WI38 (cell line): ENCODE measurements at regions not wholly inside any gene's neighbourhood (a gene's known extent, or its start where the extent isn't known, plus 50 kb on each side); places are given as distances from the start of the nearest gene placed in this dataset.

Source experiments
- H3K4me3 ChIP-seq: 2 replicates; pipeline ENCODE4 v1.5.1; 2011; ENCODE audit warnings: low read depth, mild to moderate bottlenecking, control low read depth, low read length
- TF ChIP-seq, protein P1 (sequence below): IDR thresholded peaks from 2 replicates; pipeline ENCODE4 v1.5.1; 2012; ENCODE audit warnings: low read depth, mild to moderate bottlenecking, control low read depth, low read length

DNA sequence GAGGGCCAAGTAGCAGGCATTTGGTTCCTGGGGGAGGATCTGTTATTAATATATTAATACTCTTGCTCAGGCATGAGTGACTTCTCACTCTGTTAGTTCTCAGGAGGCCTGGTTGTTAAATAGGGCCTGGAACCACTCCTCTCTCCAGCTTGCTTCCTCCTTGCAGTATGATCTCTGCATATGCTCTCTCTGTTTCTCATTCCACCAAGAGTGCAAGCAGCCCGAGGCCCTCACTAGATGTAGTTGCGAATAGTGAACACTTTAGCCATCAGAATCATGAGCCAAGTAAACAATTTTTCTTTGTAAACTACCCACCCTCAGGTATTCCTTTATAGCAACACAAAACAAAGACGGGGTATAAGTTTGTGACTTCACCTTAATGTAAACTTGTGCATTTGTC, 784.3 kb downstream of the DNAJB9 start:
- H3K4me3 ChIP-seq = no peak overlapping the region
- TF ChIP-seq, protein P1, sequence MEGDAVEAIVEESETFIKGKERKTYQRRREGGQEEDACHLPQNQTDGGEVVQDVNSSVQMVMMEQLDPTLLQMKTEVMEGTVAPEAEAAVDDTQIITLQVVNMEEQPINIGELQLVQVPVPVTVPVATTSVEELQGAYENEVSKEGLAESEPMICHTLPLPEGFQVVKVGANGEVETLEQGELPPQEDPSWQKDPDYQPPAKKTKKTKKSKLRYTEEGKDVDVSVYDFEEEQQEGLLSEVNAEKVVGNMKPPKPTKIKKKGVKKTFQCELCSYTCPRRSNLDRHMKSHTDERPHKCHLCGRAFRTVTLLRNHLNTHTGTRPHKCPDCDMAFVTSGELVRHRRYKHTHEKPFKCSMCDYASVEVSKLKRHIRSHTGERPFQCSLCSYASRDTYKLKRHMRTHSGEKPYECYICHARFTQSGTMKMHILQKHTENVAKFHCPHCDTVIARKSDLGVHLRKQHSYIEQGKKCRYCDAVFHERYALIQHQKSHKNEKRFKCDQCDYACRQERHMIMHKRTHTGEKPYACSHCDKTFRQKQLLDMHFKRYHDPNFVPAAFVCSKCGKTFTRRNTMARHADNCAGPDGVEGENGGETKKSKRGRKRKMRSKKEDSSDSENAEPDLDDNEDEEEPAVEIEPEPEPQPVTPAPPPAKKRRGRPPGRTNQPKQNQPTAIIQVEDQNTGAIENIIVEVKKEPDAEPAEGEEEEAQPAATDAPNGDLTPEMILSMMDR = no peak

DNA sequence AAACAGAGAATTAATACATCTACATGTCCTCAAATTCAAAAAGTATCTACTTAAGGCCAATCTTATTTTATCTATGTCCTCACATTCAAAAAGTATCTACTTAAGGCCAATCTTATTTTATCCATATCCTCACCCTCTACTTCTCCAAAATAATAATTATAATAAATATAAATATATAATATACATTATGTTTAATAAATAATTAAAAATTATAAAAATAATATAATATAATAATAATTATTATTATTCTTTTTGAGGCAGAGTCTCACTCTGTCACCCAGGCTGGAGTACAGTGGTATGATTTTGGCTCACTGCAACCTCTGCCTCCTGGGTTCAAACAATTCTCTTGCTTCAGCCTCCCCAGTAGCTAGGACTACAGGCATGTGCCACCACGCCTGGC, 784.9 kb downstream of the DNAJB9 start:
- H3K4me3 ChIP-seq = no peak overlapping the region
- TF ChIP-seq, protein P1 = no peak

GRCh38 chr7:109375823-109376222, 806.1 kb downstream of the DNAJB9 start:
- no peak overlapping the region for H3K4me3 ChIP-seq

DNA sequence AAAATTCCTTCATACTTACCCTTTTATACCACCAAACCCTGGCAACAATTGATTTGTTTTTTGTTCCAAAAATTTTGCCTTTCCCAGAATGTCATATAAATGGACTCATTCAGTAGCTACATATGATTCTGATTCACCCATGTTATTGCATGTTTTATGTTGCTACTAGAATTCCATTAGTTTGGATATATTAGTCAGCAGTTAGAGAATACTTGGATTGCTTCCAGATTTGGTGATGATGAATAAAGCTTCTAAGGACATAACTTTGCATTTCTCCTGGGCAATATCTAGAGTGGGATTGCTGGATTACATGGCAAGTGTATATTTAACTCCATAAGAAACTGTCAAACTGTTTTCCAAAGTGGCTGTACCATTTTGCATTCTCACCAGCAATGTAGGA, 806.9 kb downstream of the DNAJB9 start:
- TF ChIP-seq, protein P1 = no peak
- H3K4me3 ChIP-seq = no peak overlapping the region

More at GRCh38 chr7:109375823-109376222, 806.1 kb downstream of the DNAJB9 start:
- TF ChIP-seq, protein P1 = no peak

- H3K4me3 ChIP-seq = no peak overlapping the region
- TF ChIP-seq, protein P1 = no peak
Measured at GRCh38 chr7:109377076-109377884, 807.6 kb downstream of the DNAJB9 start.

GRCh38 chr7:109386959-109387358, 817.3 kb downstream of the DNAJB9 start:
- TF ChIP-seq, protein P1 = no peak
- no peak overlapping the region for H3K4me3 ChIP-seq

- TF ChIP-seq, protein P1 = no peak
- no peak overlapping the region for H3K4me3 ChIP-seq
Measured at GRCh38 chr7:109387530-109387929, 817.9 kb downstream of the DNAJB9 start.
